Subcutaneous abdominal adipose tissue (tissue), 5 donors: ENCODE measurements at regions not wholly inside any gene's neighbourhood (a gene's known extent, or its start where the extent isn't known, plus 50 kb on each side); places are given as distances from the start of the nearest gene placed in this dataset.

Experiments
- H3K27ac ChIP-seq: one replicate; pipeline ENCODE4 v1.7.0; 2013; ENCODE audit warnings: low read depth, mild to moderate bottlenecking, inconsistent platforms, low read length, moderate library complexity
- H3K27me3 ChIP-seq, 5 donors: one replicate each; pipeline ENCODE4 v1.7.0; 2013; ENCODE audit warnings: low read length in 5 of 5, inconsistent platforms in 1 of 5; ENCODE audit not compliant: control insufficient read depth in 5 of 5, insufficient read depth in 4 of 5
- H3K36me3 ChIP-seq, 5 donors: one replicate each; pipeline ENCODE4 v1.7.0; 2013; ENCODE audit warnings: low read length in 5 of 5; ENCODE audit not compliant: control insufficient read depth in 5 of 5, insufficient read depth in 5 of 5
- H3K4me1 ChIP-seq, 5 donors: one replicate each; pipeline ENCODE4 v1.7.0; 2013; ENCODE audit warnings: low read length in 5 of 5, mild to moderate bottlenecking in 3 of 5, moderate library complexity in 1 of 5; ENCODE audit not compliant: control insufficient read depth in 5 of 5, insufficient read depth in 5 of 5
- H3K4me3 ChIP-seq, 5 donors: one replicate each; pipeline ENCODE4 v1.7.0; 2013; ENCODE audit warnings: low read length in 5 of 5, low read depth in 1 of 5
- H3K9ac ChIP-seq, 5 donors: one replicate each; pipeline ENCODE4 v1.7.0; 2013; ENCODE audit warnings: low read length in 5 of 5, mild to moderate bottlenecking in 4 of 5, moderate library complexity in 3 of 5
- H3K9me3 ChIP-seq, 5 donors: one replicate each; pipeline ENCODE4 v1.7.0; 2013; ENCODE audit warnings: low read length in 5 of 5; ENCODE audit not compliant: control insufficient read depth in 5 of 5
- donor health status: healthy.
- donor health status: healthy.
- donor health status: healthy.
- donor health status: healthy.
- donor health status: healthy.

GRCh38 chr1:94614168-94614815 is 72.7 kb upstream of the F3 start:
- H3K9ac ChIP-seq: no peak overlapping the region
- peaks cover 2 to 34% (median 28%) of the 10 kb centered on the region in 5 donors for H3K4me1 ChIP-seq
- H3K9me3 ChIP-seq: no peaks in the 10 kb centered on the region
- no peak overlapping the region for H3K27ac ChIP-seq
- no peaks in the 10 kb centered on the region for H3K36me3 ChIP-seq
- no peaks in the 10 kb centered on the region for H3K27me3 ChIP-seq
- H3K4me3 ChIP-seq: no peak overlapping the region

- H3K27ac ChIP-seq: peak overlapping the region; percentile 81
- no peak overlapping the region for H3K4me3 ChIP-seq
- no peaks in the 10 kb centered on the region for H3K27me3 ChIP-seq
- no peaks in the 10 kb centered on the region for H3K9me3 ChIP-seq
- H3K9ac ChIP-seq: peak overlapping the region in 1 of 5 donors; percentile 51
- no peaks in the 10 kb centered on the region for H3K36me3 ChIP-seq
- peaks cover 2 to 34% (median 28%) of the 10 kb centered on the region in 5 donors for H3K4me1 ChIP-seq
These were observed 71.1 kb upstream of the F3 start for GRCh38 chr1:94612525-94613204.

GRCh38 chr1:94611681-94612475 is 70.3 kb upstream of the F3 start:
- Histone ChIP-seq H3K27ac (peak overlapping the region; percentile 81), H3K4me3 (no peak overlapping the region), H3K9me3 (no peaks in the 10 kb centered on the region), H3K4me1 (peaks cover 2 to 34% (median 28%) of the 10 kb centered on the region in 5 donors), H3K27me3 (no peaks in the 10 kb centered on the region), H3K9ac (peak overlapping the region in 2 of 5 donors; percentile 41 to 51), H3K36me3 (no peaks in the 10 kb centered on the region)

GRCh38 chr1:94609619-94610018 is 68.1 kb upstream of the F3 start:
- H3K9ac ChIP-seq: no peak overlapping the region
- H3K36me3 ChIP-seq: no peaks in the 10 kb centered on the region
- H3K4me3 ChIP-seq: no peak overlapping the region
- no peak overlapping the region for H3K27ac ChIP-seq
- no peaks in the 10 kb centered on the region for H3K27me3 ChIP-seq
- H3K4me1 ChIP-seq: peaks cover 0 to 26% (median 23%) of the 10 kb centered on the region in 5 donors
- no peaks in the 10 kb centered on the region for H3K9me3 ChIP-seq

GRCh38 chr1:94608852-94609530 is 67.4 kb upstream of the F3 start:
- no peaks in the 10 kb centered on the region for H3K9me3 ChIP-seq
- H3K4me1 ChIP-seq: peaks cover 0 to 21% (median 17%) of the 10 kb centered on the region in 5 donors
- H3K36me3 ChIP-seq: no peaks in the 10 kb centered on the region
- no peak overlapping the region for H3K27ac ChIP-seq
- H3K4me3 ChIP-seq: no peak overlapping the region
- no peaks in the 10 kb centered on the region for H3K27me3 ChIP-seq
- H3K9ac ChIP-seq: no peak overlapping the region

- Histone ChIP-seq H3K27ac (no peak overlapping the region), H3K27me3 (no peaks in the 10 kb centered on the region), H3K9ac (no peak overlapping the region), H3K9me3 (no peaks in the 10 kb centered on the region), H3K4me3 (no peak overlapping the region), H3K36me3 (no peaks in the 10 kb centered on the region), H3K4me1 (peaks cover 0 to 21% (median 16%) of the 10 kb centered on the region in 5 donors)
These were observed 66.7 kb upstream of the F3 start for GRCh38 chr1:94608142-94608851.

- Histone ChIP-seq H3K4me1 (peaks cover 0 to 15% (median 14%) of the 10 kb centered on the region in 5 donors), H3K4me3 (no peak overlapping the region), H3K27me3 (no peaks in the 10 kb centered on the region), H3K9ac (no peak overlapping the region), H3K36me3 (no peaks in the 10 kb centered on the region), H3K27ac (no peak overlapping the region), H3K9me3 (no peaks in the 10 kb centered on the region)
These were observed 65.8 kb upstream of the F3 start for GRCh38 chr1:94607398-94607797.

- H3K27ac ChIP-seq: no peak overlapping the region
- no peak overlapping the region for H3K4me3 ChIP-seq
- H3K9ac ChIP-seq: no peak overlapping the region
- H3K36me3 ChIP-seq: no peaks in the 10 kb centered on the region
- peaks cover 0 to 15% (median 11%) of the 10 kb centered on the region in 5 donors for H3K4me1 ChIP-seq
- H3K9me3 ChIP-seq: no peaks in the 10 kb centered on the region
- H3K27me3 ChIP-seq: no peaks in the 10 kb centered on the region
These were observed 64.9 kb upstream of the F3 start for GRCh38 chr1:94606471-94606870.

GRCh38 chr1:94603663-94604062 is 62.1 kb upstream of the F3 start:
- Histone ChIP-seq H3K36me3 (no peaks in the 10 kb centered on the region), H3K4me3 (no peak overlapping the region), H3K9me3 (no peaks in the 10 kb centered on the region), H3K9ac (no peak overlapping the region), H3K27me3 (no peaks in the 10 kb centered on the region), H3K4me1 (peaks cover 2 to 29% (median 16%) of the 10 kb centered on the region in 5 donors), H3K27ac (no peak overlapping the region)
